BE2C (cell line): ENCODE measurements at regions not wholly inside any gene's neighbourhood (a gene's known extent, or its start where the extent isn't known, plus 50 kb on each side); places are given as distances from the start of the nearest gene placed in this dataset.
"Not testable (repeated sequence)": the region's sequence is repeated elsewhere in the genome, so short reads cannot be mapped to it uniquely, and the experiment has no call there.

Experiments
- DNase-seq: peaks from one replicate; pipeline ENCODE4 v3.0.0-alpha.2; 2020
- H3K27me3 ChIP-seq: fragments of 250-450 bp; sonication (Bioruptor Pico); 2 replicates; pipeline ENCODE4 v1.5.1; 2020; ENCODE audit warnings: mild to moderate bottlenecking
- H3K36me3 ChIP-seq: fragments of 250-450 bp; sonication (Bioruptor Pico); 2 replicates; pipeline ENCODE4 v1.5.1; 2020; ENCODE audit warnings: mild to moderate bottlenecking
- H3K4me1 ChIP-seq: fragments of 250-450 bp; sonication (Bioruptor Pico); 2 replicates; pipeline ENCODE4 v1.5.1; 2020
- H3K4me3 ChIP-seq: 2 replicates; pipeline ENCODE4 v1.5.1; 2011; ENCODE audit warnings: low read depth, low read length
- H3K9me3 ChIP-seq: fragments of 250-450 bp; sonication (Bioruptor Pico); 2 replicates; pipeline ENCODE4 v1.5.1; 2020
- CTCF ChIP-seq: IDR thresholded peaks from 2 replicates; pipeline ENCODE4 v1.5.1; 2012; ENCODE audit warnings: mild to moderate bottlenecking, low read depth, low read length

GRCh38 chr2:122570641-122571040 lies 815.2 kb downstream of the TSN start:
- Histone ChIP-seq H3K36me3 (no peaks in the 10 kb centered on the region), H3K9me3 (no peaks in the 10 kb centered on the region), H3K4me1 (no peaks in the 10 kb centered on the region), H3K27me3 (no peaks in the 10 kb centered on the region), H3K4me3 (no peak overlapping the region)
- TF ChIP-seq CTCF, result no peak
- DNase-seq, result no peak

- H3K4me3 ChIP-seq, H3K4me1 ChIP-seq, DNase-seq, H3K9me3 ChIP-seq, H3K36me3 ChIP-seq, H3K27me3 ChIP-seq: not testable (repeated sequence)
These were observed 816.0 kb downstream of the TSN start for GRCh38 chr2:122571471-122571870.

DNA sequence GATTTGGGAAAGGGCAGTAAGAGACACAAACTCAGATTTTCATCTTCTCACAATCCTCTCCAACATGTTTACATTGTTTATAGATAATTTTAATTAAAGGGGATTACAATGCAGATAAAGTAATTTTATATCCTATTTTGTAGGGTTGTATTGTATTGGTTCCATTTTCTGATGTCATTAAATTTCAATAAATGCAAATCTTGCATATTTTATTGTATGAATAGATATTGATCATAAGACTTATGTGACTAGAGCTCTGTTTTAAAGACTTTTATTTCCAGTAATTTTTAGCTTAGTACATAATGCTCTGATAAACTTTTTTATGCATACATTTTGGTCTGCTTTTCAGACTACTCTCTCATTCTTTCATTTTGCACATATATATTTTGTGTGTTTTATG lies 819.6 kb downstream of the TSN start:
- Histone ChIP-seq H3K9me3 (no peaks in the 10 kb centered on the region), H3K4me3 (no peak overlapping the region), H3K36me3 (no peaks in the 10 kb centered on the region), H3K27me3 (no peaks in the 10 kb centered on the region), H3K4me1 (no peaks in the 10 kb centered on the region)
- no peak for TF ChIP-seq CTCF
- no peak for DNase-seq

- H3K4me1 ChIP-seq, result no peaks in the 10 kb centered on the region
- no peaks in the 10 kb centered on the region for H3K9me3 ChIP-seq
- H3K4me3 ChIP-seq, result no peak overlapping the region
- no peaks in the 10 kb centered on the region for H3K27me3 ChIP-seq
- no peak for DNase-seq
- TF ChIP-seq CTCF, result no peak
- H3K36me3 ChIP-seq, result no peaks in the 10 kb centered on the region
These were observed 827.9 kb downstream of the TSN start for GRCh38 chr2:122583159-122583917.

GRCh38 chr2:122590524-122590923 lies 835.1 kb downstream of the TSN start:
- no peak for DNase-seq
- no peak overlapping the region for H3K4me3 ChIP-seq

DNA sequence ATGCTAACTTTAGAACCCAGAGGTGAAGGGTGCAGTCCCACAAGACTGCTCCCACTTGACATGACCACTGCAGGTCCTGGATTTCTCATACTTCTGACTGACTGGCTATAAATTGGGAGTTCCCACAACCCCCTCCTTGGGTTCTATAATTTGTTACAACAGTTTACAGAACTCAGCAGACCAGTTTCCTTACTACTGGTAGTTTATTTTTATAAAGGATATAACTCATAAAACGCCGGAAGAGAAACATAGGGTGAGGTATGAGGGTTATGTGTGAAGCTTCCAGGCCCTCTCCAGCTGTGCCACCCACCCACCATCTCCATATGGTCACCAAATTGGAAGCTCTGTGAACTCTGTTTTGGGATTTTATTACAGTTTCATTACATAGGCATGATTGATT lies 839.6 kb downstream of the TSN start:
- no peaks in the 10 kb centered on the region for H3K27me3 ChIP-seq
- TF ChIP-seq CTCF, result no peak
- H3K4me1 ChIP-seq, result no peaks in the 10 kb centered on the region
- H3K4me3 ChIP-seq, result no peak overlapping the region
- no peaks in the 10 kb centered on the region for H3K36me3 ChIP-seq
- H3K9me3 ChIP-seq, result no peaks in the 10 kb centered on the region
- no peak for DNase-seq

More at GRCh38 chr2:122590524-122590923, 835.1 kb downstream of the TSN start:
- no peak for TF ChIP-seq CTCF
- Histone ChIP-seq H3K4me1 (no peaks in the 10 kb centered on the region), H3K27me3 (no peaks in the 10 kb centered on the region), H3K36me3 (no peaks in the 10 kb centered on the region), H3K9me3 (no peaks in the 10 kb centered on the region)

DNA sequence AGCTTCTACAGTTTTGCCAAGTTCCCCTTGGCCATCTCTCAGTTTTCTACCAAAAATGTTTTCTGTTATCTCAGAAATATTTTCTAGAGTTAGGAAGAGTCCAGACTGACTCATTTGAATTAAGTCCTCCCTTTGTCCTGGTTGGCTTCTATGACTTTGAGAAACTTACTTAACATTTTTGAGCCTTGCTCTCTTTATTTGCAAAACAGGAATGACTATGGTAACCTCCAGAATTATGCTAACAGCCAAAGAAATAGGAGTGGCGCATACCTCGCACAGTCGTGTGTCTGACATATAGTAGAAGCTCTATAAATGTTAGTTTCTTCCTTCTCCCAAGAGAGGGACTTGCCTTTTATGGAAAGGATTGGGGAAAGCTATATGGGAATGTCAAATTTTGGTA lies 841.1 kb downstream of the TSN start:
- no peak for TF ChIP-seq CTCF
- no peaks in the 10 kb centered on the region for H3K36me3 ChIP-seq
- H3K4me3 ChIP-seq, result no peak overlapping the region
- no peaks in the 10 kb centered on the region for H3K9me3 ChIP-seq
- no peak for DNase-seq
- H3K4me1 ChIP-seq, result no peaks in the 10 kb centered on the region
- H3K27me3 ChIP-seq, result no peaks in the 10 kb centered on the region
